LNCAP (cell line): ENCODE measurements at regions not wholly inside any gene's neighbourhood (a gene's known extent, or its start where the extent isn't known, plus 50 kb on each side); places are given as distances from the start of the nearest gene placed in this dataset.

Experiments used
- CTCF ChIP-seq: fragments of 450-650 bp; IDR thresholded peaks from 2 replicates; pipeline ENCODE4 v1.5.1; 2017; ENCODE audit warnings: mild to moderate bottlenecking

GRCh38 chr11:134464981-134465730, 53.1 kb upstream of the B3GAT1 start:
- TF ChIP-seq CTCF = no peak

GRCh38 chr11:134464196-134464595, 52.2 kb upstream of the B3GAT1 start:
- no peak for TF ChIP-seq CTCF

GRCh38 chr11:134463716-134464115, 51.7 kb upstream of the B3GAT1 start:
- TF ChIP-seq CTCF = no peak
